Gastrocnemius medialis (tissue), 4 donors: ENCODE measurements at regions not wholly inside any gene's neighbourhood (a gene's known extent, or its start where the extent isn't known, plus 50 kb on each side); places are given as distances from the start of the nearest gene placed in this dataset.

Experiments
- POLR2A ChIP-seq, 2 donors: fragments of 450-650 bp; IDR thresholded peaks; one replicate each; pipeline ENCODE4 v1.6.1; 2017; ENCODE audit warnings: antibody characterized with exemption in 2 of 2, mild to moderate bottlenecking in 2 of 2, moderate library complexity in 2 of 2
- TF ChIP-seq, protein P1 (sequence below), 5 experiments: fragments of 450-650 bp in 3 of 5; fragments of 200-600 bp in 2 of 5; sonication (generic) in 2 of 5; IDR thresholded peaks in 4 of 5; conservative IDR thresholded peaks in 1 of 5; 1 replicate in 4 of 5; 2 replicates in 1 of 5; pipeline ENCODE4 v1.5.1; 2016 to 2019; ENCODE audit warnings: antibody characterized with exemption in 5 of 5, mild to moderate bottlenecking in 3 of 5, moderate library complexity in 3 of 5

DNA sequence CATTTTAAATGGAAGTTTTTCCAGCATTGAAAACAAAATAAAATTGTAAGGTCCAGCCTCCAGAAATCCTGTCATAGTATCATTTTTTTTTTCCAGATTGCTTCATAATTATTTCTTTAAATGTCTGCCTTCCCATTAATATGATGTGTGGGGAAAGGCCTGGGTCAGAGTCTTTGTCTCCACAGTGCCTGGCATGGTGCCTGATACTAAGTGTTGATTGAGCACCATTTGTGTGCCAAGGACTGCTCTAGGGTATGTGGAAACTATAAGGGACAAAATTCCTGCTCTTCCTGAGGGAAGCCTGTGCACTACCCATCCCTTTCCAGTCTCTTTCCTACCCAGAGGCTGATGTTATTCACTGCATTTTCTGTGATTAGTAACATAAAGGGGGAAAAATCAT lies 53.1 kb upstream of the BEND4 start:
- TF ChIP-seq POLR2A (IDR thresholded peaks at IDR 0.05): no peak
- TF ChIP-seq, protein P1, sequence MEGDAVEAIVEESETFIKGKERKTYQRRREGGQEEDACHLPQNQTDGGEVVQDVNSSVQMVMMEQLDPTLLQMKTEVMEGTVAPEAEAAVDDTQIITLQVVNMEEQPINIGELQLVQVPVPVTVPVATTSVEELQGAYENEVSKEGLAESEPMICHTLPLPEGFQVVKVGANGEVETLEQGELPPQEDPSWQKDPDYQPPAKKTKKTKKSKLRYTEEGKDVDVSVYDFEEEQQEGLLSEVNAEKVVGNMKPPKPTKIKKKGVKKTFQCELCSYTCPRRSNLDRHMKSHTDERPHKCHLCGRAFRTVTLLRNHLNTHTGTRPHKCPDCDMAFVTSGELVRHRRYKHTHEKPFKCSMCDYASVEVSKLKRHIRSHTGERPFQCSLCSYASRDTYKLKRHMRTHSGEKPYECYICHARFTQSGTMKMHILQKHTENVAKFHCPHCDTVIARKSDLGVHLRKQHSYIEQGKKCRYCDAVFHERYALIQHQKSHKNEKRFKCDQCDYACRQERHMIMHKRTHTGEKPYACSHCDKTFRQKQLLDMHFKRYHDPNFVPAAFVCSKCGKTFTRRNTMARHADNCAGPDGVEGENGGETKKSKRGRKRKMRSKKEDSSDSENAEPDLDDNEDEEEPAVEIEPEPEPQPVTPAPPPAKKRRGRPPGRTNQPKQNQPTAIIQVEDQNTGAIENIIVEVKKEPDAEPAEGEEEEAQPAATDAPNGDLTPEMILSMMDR (IDR thresholded peaks at IDR 0.05 in 4 of 5, conservative IDR thresholded peaks at IDR 0.05 in 1 of 5): no peak
